ENCODE measurements at regions not wholly inside any gene's neighbourhood (a gene's known extent, or its start where the extent isn't known, plus 50 kb on each side); places are given as distances from the start of the nearest gene placed in this dataset.
"Not testable (repeated sequence)": the region's sequence is repeated elsewhere in the genome, so short reads cannot be mapped to it uniquely, and the experiment has no call there.

DNA sequence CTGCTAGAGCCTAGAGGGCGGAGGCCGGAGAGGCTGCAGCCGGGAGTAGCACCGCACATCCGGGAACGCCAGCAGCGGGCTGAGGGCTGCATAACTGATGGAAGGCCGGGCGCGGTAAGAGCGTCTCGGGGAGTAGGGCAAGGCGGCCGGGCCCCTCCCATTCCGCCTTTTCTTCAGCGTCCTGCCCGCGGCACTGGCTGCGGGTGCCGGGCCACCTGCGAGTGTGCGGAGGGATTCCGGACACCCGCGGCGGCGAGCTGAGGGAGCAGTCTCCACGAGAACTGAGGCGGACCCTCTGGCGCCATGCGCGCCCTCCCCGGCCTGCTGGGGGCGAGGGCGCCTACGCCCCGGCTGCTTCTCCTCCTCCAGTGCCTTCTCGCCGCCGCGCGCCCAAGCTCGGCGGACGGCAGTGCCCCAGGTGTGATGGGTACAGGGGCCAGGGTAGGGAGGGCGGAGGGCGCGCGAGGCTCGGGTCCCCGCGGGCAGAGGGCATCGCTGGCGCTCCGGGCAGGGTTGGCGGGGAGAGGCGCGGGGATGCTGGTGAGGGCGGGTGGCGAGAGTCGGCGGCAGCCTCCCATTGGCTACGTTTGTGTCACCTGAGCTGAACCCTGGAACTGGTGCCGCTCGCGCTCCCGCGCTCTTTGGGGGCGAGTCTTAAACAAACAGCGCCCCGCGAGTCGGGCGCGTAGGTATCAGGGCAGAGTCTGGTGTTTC, 334.4 kb downstream of the SRGAP2C start:
- peak; percentile 88 for DNase-seq (ENCODE audit: low read depth)
- TF ChIP-seq POLR2A (IDR thresholded peaks at IDR 0.05; ENCODE audit: extremely low read depth, insufficient read length) (no peak), MYC (IDR thresholded peaks at IDR 0.05; ENCODE audit: low read depth, low read length) (no peak), MAX (IDR thresholded peaks at IDR 0.05; ENCODE audit: low read depth, low read length) (no peak), CTCF (IDR thresholded peaks at IDR 0.05; ENCODE audit: low read depth, low read length) (no peak)
- H3K4me3 ChIP-seq (ENCODE audit: low read depth, low read length): peak overlapping the region; percentile 58

DNA sequence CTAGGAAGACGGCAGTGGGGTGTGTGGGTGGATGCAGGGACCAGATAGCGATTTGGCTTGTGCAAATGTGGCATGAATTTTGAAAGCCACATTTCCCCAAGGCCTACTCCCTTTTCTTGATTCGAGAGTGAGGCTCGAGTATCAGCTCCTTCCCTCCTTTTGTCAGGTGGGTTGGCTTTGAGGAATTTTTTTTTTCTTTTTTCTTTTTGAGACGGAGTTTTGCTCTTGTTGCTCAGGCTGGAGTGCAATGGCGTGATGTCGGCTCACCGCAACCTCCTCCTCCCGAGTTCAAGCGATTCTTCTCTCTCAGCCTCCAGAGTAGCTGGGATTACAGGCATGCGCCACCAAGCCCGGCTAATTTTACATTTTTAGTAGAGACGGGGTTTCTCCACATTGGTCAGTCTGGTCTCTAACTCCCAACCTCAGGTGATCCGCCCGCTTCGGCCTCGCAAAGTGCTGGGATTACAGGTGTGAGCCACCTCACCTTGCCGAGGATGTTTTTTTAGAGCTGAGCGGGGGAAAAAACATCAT, 335.0 kb downstream of the SRGAP2C start:
- H3K4me3 ChIP-seq (ENCODE audit: low read depth, low read length): peak overlapping the region; percentile 58
- DNase-seq (ENCODE audit: low read depth): not testable (repeated sequence)

- no peak for DNase-seq (ENCODE audit: low read depth)
- H3K4me3 ChIP-seq (ENCODE audit: low read depth, low read length): no peak overlapping the region
- TF ChIP-seq MYC (IDR thresholded peaks at IDR 0.05; ENCODE audit: low read depth, low read length): no peak
- no peak for TF ChIP-seq CTCF (IDR thresholded peaks at IDR 0.05; ENCODE audit: low read depth, low read length)
- TF ChIP-seq POLR2A (IDR thresholded peaks at IDR 0.05; ENCODE audit: extremely low read depth, insufficient read length): no peak
- TF ChIP-seq MAX (IDR thresholded peaks at IDR 0.05; ENCODE audit: low read depth, low read length): no peak
Observed at GRCh38 chr1:121522061-121522759, 337.4 kb downstream of the SRGAP2C start.

- H3K4me3 ChIP-seq (ENCODE audit: low read depth, low read length); DNase-seq (ENCODE audit: low read depth): not testable (repeated sequence)
Observed at GRCh38 chr1:121523112-121523511, 338.3 kb downstream of the SRGAP2C start.

DNA sequence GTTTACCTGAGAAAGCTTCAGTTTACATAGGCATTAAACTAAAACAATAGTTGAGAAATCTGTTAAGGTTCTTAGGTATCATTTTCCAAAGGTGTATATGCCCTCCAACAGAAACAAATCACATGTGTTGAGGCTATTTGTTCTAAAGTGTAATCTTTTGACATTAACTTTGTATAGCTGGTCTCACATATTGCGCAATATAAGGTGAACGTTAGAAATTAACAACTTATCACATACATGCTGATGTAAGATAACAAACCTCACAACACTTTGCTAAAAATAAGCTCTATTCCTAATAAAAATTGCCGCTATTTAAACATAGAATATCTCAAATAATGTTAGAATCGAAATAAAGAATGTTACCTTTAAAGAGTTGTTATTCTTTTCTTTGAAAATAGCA, 340.6 kb downstream of the SRGAP2C start:
- TF ChIP-seq CTCF (IDR thresholded peaks at IDR 0.05; ENCODE audit: low read depth, low read length) (no peak), POLR2A (IDR thresholded peaks at IDR 0.05; ENCODE audit: extremely low read depth, insufficient read length) (no peak), MYC (IDR thresholded peaks at IDR 0.05; ENCODE audit: low read depth, low read length) (no peak), MAX (IDR thresholded peaks at IDR 0.05; ENCODE audit: low read depth, low read length) (no peak)
- peak; percentile 29 for DNase-seq (ENCODE audit: low read depth)
- H3K4me3 ChIP-seq (ENCODE audit: low read depth, low read length): no peak overlapping the region

- DNase-seq (ENCODE audit: low read depth): peak; percentile 25
- not testable (repeated sequence) for H3K4me3 ChIP-seq (ENCODE audit: low read depth, low read length)
Observed at GRCh38 chr1:121528958-121529357, 344.2 kb downstream of the SRGAP2C start.

DNA sequence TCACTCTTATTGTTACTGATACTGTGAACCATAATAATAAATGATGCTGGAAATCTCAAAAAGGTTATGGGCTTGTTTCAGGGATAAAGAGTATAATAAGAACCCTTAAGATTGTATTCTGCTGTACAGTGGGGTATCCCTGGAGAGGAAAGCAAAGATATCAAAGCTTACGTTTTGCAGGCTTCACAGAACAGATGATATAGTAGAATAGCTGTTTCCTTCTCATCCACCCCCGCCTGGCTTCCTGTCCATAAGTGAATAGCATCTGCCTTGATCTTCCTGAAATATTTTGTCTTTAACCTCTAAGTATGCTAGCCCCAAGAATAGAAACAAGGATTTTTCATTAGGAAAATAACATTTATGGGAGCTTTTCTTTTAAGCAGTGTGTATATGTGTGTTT, 345.3 kb downstream of the SRGAP2C start:
- not testable (repeated sequence) for H3K4me3 ChIP-seq (ENCODE audit: low read depth, low read length); DNase-seq (ENCODE audit: low read depth)

- not testable (repeated sequence) for H3K4me3 ChIP-seq (ENCODE audit: low read depth, low read length); DNase-seq (ENCODE audit: low read depth)
Observed at GRCh38 chr1:121531747-121532146, 347.0 kb downstream of the SRGAP2C start.

GRCh38 chr1:121538148-121538547, 353.4 kb downstream of the SRGAP2C start:
- not testable (repeated sequence) for H3K4me3 ChIP-seq (ENCODE audit: low read depth, low read length); DNase-seq (ENCODE audit: low read depth)

Measured in NB4 (cell line).